HG03135 (cell line): ENCODE measurements at regions not wholly inside any gene's neighbourhood (a gene's known extent, or its start where the extent isn't known, plus 50 kb on each side); places are given as distances from the start of the nearest gene placed in this dataset.
"Not testable (repeated sequence)": the region's sequence is repeated elsewhere in the genome, so short reads cannot be mapped to it uniquely, and the experiment has no call there.

ENCODE experiments used
- ATAC-seq: cut with Tn5 transposase; IDR thresholded peaks from one replicate; pipeline ENCODE4 v1.9.1; 2021; ENCODE audit warnings: mild to moderate bottlenecking, moderate library complexity; ENCODE audit not compliant: unreplicated experiment

- ATAC-seq: no peak
These were observed 515.5 kb downstream of the BRINP3 start for GRCh38 chr1:189962181-189962580.

GRCh38 chr1:189970331-189971230, 507.1 kb downstream of the BRINP3 start:
- no peak for ATAC-seq

GRCh38 chr1:189971656-189972055, 506.0 kb downstream of the BRINP3 start:
- ATAC-seq: no peak

- no peak for ATAC-seq
These were observed 500.5 kb downstream of the BRINP3 start for GRCh38 chr1:189977184-189977583.

GRCh38 chr1:189983166-189983890, 494.3 kb downstream of the BRINP3 start:
- ATAC-seq: no peak

- no peak for ATAC-seq
These were observed 491.1 kb downstream of the BRINP3 start for GRCh38 chr1:189986516-189986915.

GRCh38 chr1:189987509-189987908, 490.2 kb downstream of the BRINP3 start:
- ATAC-seq: no peak

- ATAC-seq: no peak
These were observed 484.8 kb downstream of the BRINP3 start for GRCh38 chr1:189992856-189993255.

- ATAC-seq: no peak
These were observed 477.2 kb downstream of the BRINP3 start for GRCh38 chr1:190000365-190000872.

- ATAC-seq: no peak
These were observed 476.5 kb downstream of the BRINP3 start for GRCh38 chr1:190001187-190001586.

- no peak for ATAC-seq
These were observed 474.3 kb downstream of the BRINP3 start for GRCh38 chr1:190003376-190003775.

- no peak for ATAC-seq
These were observed 466.1 kb downstream of the BRINP3 start for GRCh38 chr1:190011585-190011984.

- ATAC-seq: not testable (repeated sequence)
These were observed 458.5 kb downstream of the BRINP3 start for GRCh38 chr1:190019151-190019550.

GRCh38 chr1:190019717-190020116, 457.9 kb downstream of the BRINP3 start:
- no peak for ATAC-seq

- no peak for ATAC-seq
These were observed 455.0 kb downstream of the BRINP3 start for GRCh38 chr1:190022709-190023108.

- ATAC-seq: no peak
These were observed 448.2 kb downstream of the BRINP3 start for GRCh38 chr1:190029441-190029840.

GRCh38 chr1:190043655-190044054, 434.0 kb downstream of the BRINP3 start:
- no peak for ATAC-seq

- ATAC-seq: no peak
These were observed 431.4 kb downstream of the BRINP3 start for GRCh38 chr1:190046231-190046630.
